CD4-positive, alpha-beta T cell treated with Interleukin-4 for 1 hour (primary cell): ENCODE measurements at regions not wholly inside any gene's neighbourhood (a gene's known extent, or its start where the extent isn't known, plus 50 kb on each side); places are given as distances from the start of the nearest gene placed in this dataset.
"Not testable (repeated sequence)": the region's sequence is repeated elsewhere in the genome, so short reads cannot be mapped to it uniquely, and the experiment has no call there.

ENCODE experiments used
- DNase-seq, 2 donors: peaks; one replicate each; pipeline ENCODE4 v3.0.0-alpha.2; 2020 to 2022

- DNase-seq, result no peak
Observed at GRCh38 chr16:62794724-62795123, 758.5 kb upstream of the CDH8 start.

GRCh38 chr16:62780081-62780480 is 743.8 kb upstream of the CDH8 start:
- DNase-seq, result not testable (repeated sequence)

- no peak for DNase-seq
Observed at GRCh38 chr16:62764572-62764971, 728.3 kb upstream of the CDH8 start.

GRCh38 chr16:62760398-62760797 is 724.2 kb upstream of the CDH8 start:
- no peak for DNase-seq

- DNase-seq, result no peak
Observed at GRCh38 chr16:62755938-62756337, 719.7 kb upstream of the CDH8 start.

- DNase-seq, result no peak
Observed at GRCh38 chr16:62752854-62753253, 716.6 kb upstream of the CDH8 start.

- DNase-seq, result no peak
Observed at GRCh38 chr16:62751218-62751617, 715.0 kb upstream of the CDH8 start.

GRCh38 chr16:62741692-62742091 is 705.5 kb upstream of the CDH8 start:
- no peak for DNase-seq

GRCh38 chr16:62738666-62739460 is 702.6 kb upstream of the CDH8 start:
- DNase-seq, result no peak

GRCh38 chr16:62732092-62732491 is 695.9 kb upstream of the CDH8 start:
- no peak for DNase-seq

- DNase-seq, result not testable (repeated sequence)
Observed at GRCh38 chr16:62724670-62725269, 688.5 kb upstream of the CDH8 start.

- DNase-seq, result no peak
Observed at GRCh38 chr16:62720651-62721050, 684.4 kb upstream of the CDH8 start.

- no peak for DNase-seq
Observed at GRCh38 chr16:62717026-62717425, 680.8 kb upstream of the CDH8 start.

- no peak for DNase-seq
Observed at GRCh38 chr16:62715701-62716100, 679.5 kb upstream of the CDH8 start.

- no peak for DNase-seq
Observed at GRCh38 chr16:62712566-62712965, 676.3 kb upstream of the CDH8 start.

- DNase-seq, result no peak
Observed at GRCh38 chr16:62711797-62712196, 675.6 kb upstream of the CDH8 start.

- DNase-seq, result no peak
Observed at GRCh38 chr16:62709794-62710193, 673.6 kb upstream of the CDH8 start.

GRCh38 chr16:62701426-62701825 is 665.2 kb upstream of the CDH8 start:
- DNase-seq, result no peak

GRCh38 chr16:62700426-62701294 is 664.4 kb upstream of the CDH8 start:
- DNase-seq, result no peak

- DNase-seq, result no peak
Observed at GRCh38 chr16:62692685-62693084, 656.4 kb upstream of the CDH8 start.

GRCh38 chr16:62681819-62682218 is 645.6 kb upstream of the CDH8 start:
- no peak for DNase-seq

- no peak for DNase-seq
Observed at GRCh38 chr16:62678796-62679195, 642.6 kb upstream of the CDH8 start.

- DNase-seq, result no peak
Observed at GRCh38 chr16:62676306-62676705, 640.1 kb upstream of the CDH8 start.

- DNase-seq, result no peak
Observed at GRCh38 chr16:62665269-62665668, 629.0 kb upstream of the CDH8 start.
